HG02610 (cell line): ENCODE measurements at regions not wholly inside any gene's neighbourhood (a gene's known extent, or its start where the extent isn't known, plus 50 kb on each side); places are given as distances from the start of the nearest gene placed in this dataset.

Experiments
- ATAC-seq: cut with Tn5 transposase; IDR thresholded peaks from one replicate; pipeline ENCODE4 v1.9.1; 2021; ENCODE audit warnings: mild to moderate bottlenecking, moderate library complexity; ENCODE audit not compliant: unreplicated experiment

GRCh38 chr5:88964831-88965230, 81.8 kb upstream of the MEF2C start:
- ATAC-seq: no peak

GRCh38 chr5:88957013-88957412, 74.0 kb upstream of the MEF2C start:
- no peak for ATAC-seq

- ATAC-seq: no peak
Measured at GRCh38 chr5:88956416-88956815, 73.4 kb upstream of the MEF2C start.

DNA sequence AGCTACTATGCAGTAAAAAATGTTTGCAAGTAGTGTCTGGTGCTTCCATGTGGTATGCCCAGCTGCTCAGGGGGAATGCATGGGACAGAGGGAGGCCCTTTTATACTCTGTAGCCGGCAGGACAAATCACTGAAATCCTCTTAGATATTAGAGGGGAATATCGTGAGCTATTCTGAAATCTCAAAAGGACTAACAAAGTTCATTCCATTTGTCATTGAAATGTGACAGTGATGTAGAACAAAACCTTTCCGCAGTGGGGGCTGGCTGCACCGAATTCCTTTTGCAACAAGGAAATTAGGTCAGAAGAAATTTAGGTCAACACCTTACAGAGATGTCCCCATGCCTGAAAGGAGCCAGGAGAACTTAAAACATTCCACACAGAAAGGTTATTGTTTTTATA, 72.4 kb upstream of the MEF2C start:
- ATAC-seq: no peak

DNA sequence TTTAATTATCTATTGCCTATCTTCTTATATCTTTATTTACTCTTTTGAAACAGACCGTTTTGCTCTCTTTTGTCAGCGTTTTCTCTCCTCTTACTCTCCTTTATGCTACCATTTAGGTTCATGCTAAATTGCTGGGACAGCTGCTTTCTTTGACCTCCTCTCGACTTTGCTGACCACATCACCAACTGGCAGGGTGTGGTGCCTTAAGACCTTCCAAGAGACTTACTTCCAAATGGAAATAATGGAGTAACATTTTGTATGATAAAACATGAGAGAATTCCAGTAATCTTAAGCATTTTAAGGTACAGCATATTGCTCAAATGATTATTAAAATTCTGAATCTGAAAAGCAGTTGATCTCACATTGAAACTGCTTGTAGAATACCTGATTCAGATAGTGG, 71.5 kb upstream of the MEF2C start:
- ATAC-seq: no peak

DNA sequence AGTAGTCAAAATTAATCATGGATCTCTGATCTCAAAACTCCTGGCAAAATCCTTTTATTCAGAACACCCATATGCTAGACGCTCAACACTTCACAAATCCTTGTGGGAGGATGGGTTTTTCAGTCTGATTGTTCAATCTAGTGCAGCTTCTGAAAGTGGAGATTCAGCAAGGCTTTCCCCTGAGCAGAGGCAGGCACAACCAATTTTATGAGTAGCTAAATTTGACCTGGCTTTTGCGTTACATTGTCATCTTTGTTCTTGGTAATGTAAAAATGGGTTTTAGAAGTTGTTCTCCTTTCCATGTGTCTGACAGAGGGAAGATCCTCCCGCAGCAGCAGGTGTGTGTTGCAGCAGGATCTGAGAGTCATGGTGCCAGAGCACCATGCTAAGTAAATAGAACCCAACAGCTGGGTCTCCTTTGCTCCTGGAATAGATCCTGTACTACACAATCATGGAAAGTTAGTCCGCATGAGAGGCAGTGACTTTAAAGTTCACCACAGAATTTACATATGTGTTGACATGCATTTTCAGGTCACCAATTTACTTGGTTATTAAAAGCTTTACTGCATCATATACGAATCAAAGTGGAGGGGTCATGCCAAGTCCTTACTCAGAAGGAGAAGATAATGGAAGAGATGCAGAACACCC, 70.1 kb upstream of the MEF2C start:
- no peak for ATAC-seq

DNA sequence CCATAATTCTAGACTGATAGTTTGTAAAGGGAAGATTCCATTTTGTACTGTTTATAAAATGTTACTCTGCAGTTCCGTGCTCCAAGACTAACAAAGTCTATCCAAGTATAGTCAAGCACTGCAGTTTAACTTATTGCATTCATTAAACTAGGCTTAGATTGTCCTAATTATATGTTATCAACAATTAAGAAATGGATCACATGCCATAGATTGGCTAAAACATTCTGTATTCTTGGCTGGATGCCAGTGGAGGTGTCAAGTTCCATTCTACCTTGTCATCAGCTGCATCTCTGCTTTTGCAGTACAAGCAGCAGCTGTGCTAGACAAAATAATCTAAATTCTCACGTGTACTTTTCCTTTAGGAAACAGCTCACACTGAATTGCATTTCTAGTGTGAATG, 69.4 kb upstream of the MEF2C start:
- no peak for ATAC-seq

DNA sequence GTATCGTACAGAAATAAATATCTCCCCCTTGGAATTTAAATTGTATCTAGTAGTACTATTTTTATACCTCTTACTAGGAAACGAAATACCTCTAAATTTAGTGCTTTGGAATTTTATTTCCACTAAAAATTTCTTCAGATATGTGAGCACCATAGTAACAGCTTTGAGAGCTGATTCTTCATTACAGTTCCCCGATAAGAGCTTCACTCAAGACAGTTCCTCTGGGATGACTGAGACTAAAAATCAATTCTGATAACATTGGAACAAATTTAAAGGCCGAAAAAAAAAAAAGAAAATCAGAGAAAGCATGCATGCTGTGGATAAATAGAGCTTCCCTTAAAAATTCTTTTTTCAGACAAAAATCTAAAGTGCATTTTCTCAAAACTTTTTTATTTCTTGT, 68.5 kb upstream of the MEF2C start:
- ATAC-seq: no peak

GRCh38 chr5:88948746-88949600, 66.0 kb upstream of the MEF2C start:
- no peak for ATAC-seq

- no peak for ATAC-seq
Measured at GRCh38 chr5:88944751-88945531, 62.0 kb upstream of the MEF2C start.

DNA sequence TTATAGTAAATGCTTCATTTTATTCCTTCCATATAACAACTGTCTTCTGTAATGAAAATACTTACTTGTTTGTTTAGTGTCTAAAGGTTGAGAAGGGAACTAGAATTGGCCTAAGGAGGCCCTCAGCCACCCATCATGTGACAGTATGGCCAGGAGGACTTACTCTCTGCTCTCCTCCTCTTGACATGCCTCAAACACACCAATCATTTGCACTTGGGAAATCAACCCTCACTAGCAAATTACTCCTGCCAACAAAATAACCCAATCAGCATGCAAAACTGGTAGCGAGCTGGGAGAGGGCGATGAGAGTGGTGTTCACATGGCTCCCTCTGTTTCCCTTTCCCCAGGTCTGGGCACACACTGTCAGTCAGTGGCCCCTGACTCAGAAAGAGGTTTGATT, 58.6 kb upstream of the MEF2C start:
- ATAC-seq: no peak

DNA sequence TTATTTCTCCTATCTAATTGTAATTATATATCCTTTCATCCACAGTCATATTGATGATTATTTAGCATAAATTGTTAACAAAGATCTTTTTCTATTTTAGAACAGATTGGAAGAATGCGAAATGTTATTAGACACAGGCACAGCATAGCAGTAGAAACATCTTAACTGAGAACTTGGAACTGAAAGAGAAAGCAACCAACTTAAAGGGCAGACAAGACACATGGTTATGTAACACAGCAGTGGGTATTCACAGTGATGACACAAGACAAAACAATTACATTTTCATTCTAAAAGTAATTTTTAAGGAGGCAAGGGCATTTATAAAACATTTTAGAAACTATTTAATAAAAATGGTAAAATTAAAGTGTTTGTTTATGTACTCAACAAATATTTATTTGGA, 57.7 kb upstream of the MEF2C start:
- peak; percentile 90 for ATAC-seq

DNA sequence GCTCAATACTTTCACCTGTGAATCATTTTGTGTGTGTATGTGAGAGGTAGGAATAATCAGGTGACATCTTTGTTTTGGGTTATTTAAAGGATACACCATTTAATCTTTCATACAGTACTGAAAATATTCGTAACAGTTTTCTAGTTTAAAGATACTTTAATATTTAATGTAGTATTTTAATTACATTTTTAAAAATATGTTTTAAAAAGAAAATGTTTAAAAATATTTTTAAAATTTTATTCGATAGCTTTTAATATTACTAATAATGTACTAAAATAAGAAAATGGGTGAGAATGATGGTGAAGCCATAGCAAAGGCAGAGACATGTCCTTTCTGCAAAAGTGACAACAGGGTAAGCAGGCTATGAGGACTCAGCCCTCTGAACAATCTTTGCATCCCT, 56.3 kb upstream of the MEF2C start:
- no peak for ATAC-seq

DNA sequence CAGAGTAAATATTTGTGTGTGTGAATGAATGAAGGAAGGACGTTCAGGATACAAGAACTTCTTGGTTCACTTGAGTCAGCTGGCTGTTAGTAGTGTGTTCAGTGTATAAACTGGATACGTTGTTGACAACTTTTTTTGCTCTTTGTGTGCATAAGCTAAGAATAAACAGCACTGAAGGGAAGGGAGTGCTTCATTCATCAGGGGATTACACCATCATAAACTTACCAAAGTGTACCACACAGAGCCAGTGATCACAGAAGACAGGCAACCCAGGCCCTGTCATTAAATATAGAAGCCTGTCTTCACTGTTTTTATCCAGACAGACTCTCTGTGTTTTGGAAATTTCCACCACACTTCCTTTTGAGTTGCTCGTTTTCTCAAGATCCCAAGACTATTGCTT, 55.5 kb upstream of the MEF2C start:
- no peak for ATAC-seq

GRCh38 chr5:88937406-88937805, 54.4 kb upstream of the MEF2C start:
- no peak for ATAC-seq

DNA sequence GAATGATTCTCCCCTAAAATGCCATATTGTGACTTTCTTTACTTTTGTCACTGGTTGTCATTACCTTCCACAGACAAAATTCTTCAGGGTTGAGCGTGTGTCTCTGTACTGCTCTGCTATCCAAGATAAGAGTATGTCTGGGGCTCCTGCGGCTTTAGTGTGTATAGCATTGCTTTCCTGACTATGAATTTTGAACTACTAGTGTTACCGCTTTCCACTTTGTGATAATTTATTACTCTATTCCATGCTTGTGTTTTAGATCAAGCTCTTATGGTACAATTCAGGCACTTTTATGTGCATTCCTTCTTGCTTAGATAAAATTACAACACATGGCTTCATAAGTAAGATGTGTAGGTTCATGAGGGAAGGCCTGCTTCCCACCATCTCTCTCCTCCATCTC, 51.5 kb upstream of the MEF2C start:
- ATAC-seq: no peak
